K562 (cell line): ENCODE measurements at regions not wholly inside any gene's neighbourhood (a gene's known extent, or its start where the extent isn't known, plus 50 kb on each side); places are given as distances from the start of the nearest gene placed in this dataset.

Experiments used
- ATAC-seq: fragments of 200-7000 bp; cut with Tn5 transposase; 3 replicates; pipeline ENCODE4 v1.9.1; 2020; ENCODE audit warnings: moderate library complexity
- BruUV-seq: library from RNA; stranded (reverse); fragments of 400-500 nt; replicated peaks from 2 replicates; lab custom pipeline; 2021; lab: Mats Ljungman, UMichigan
- CTCF ChIA-PET: fragments of 300-600 bp; formaldehyde crosslinking; extraction: SDS; loops from one replicate; lab custom pipeline; 2021; ENCODE audit warnings: low intra/inter-chr PET ratio; lab: Yijun Ruan, JAX
- POLR2A ChIA-PET: fragments of 300-600, 350-650 bp; sonication (Branson Sonifier 250); formaldehyde crosslinking; extraction: SDS; loops from one replicate; lab custom pipeline; 2021; ENCODE audit warnings: antibody characterized with exemption, inconsistent platforms; lab: Yijun Ruan, JAX
- DNase-seq, 4 experiments: peaks; one replicate each; pipeline versions ENCODE4 v3.0.0 to v3.0.0-alpha.2; 2011 to 2018; ENCODE audit warnings: low spot score in 3 of 4, mixed read lengths in 3 of 4; ENCODE audit errors: extremely low read depth in 1 of 4
- FAIRE-seq: peaks from 2 replicates; lab custom pipeline; 2011; peaks lifted over from hg19 to GRCh38; lab: Jason Lieb, UNC
- H2AFZ ChIP-seq: 2 replicates; pipeline ENCODE4 v1.6.0; 2011; ENCODE audit warnings: low read depth, low read length, control low read depth, inconsistent platforms
- H3K27ac ChIP-seq: fragments of 200-600 bp; 3 replicates; pipeline ENCODE4 v1.8.0; 2011; ENCODE audit warnings: low read depth, mild to moderate bottlenecking, control low read depth, inconsistent platforms, low read length, moderate library complexity, mixed read lengths; ENCODE audit errors: extremely low read depth
- H3K27me3 ChIP-seq, 2 experiments: fragments of 300-600 bp in 1 of 2; 2 replicates in 1 of 2; 3 replicates in 1 of 2; pipeline versions ENCODE4 v1.6.0 to v1.8.0; 2011; ENCODE audit warnings: inconsistent platforms in 2 of 2, low read length in 2 of 2, mild to moderate bottlenecking in 1 of 2, mixed read lengths in 1 of 2, moderate library complexity in 1 of 2; ENCODE audit not compliant: control insufficient read depth in 2 of 2, insufficient read depth in 2 of 2
- H3K36me3 ChIP-seq: fragments of 300-600 bp; 3 replicates; pipeline ENCODE4 v1.8.0; 2011; ENCODE audit warnings: mild to moderate bottlenecking, low read length, inconsistent platforms; ENCODE audit not compliant: control insufficient read depth, insufficient read depth
- H3K4me1 ChIP-seq, 2 experiments: fragments of 200-600 bp in 1 of 2; replicated peaks in 1 of 2; 2 replicates in 1 of 2; 3 replicates in 1 of 2; pipeline versions ENCODE4 v1.5.1 to v1.8.0; 2011; ENCODE audit warnings: inconsistent platforms in 2 of 2, low read length in 2 of 2, mild to moderate bottlenecking in 1 of 2, mixed read lengths in 1 of 2, moderate library complexity in 1 of 2; ENCODE audit not compliant: control insufficient read depth in 2 of 2, insufficient read depth in 2 of 2
- H3K4me2 ChIP-seq: 2 replicates; pipeline ENCODE4 v1.6.1; 2011; ENCODE audit warnings: low read length, control low read depth, inconsistent platforms, mixed read lengths; ENCODE audit not compliant: insufficient read depth
- H3K4me3 ChIP-seq: fragments of 200-600 bp; sonication (generic), shearing (Covaris generic); 2 replicates; pipeline ENCODE4 v1.5.1; 2016; ENCODE audit warnings: control low read depth, inconsistent platforms
- H3K79me2 ChIP-seq: fragments of 200-600 bp; 3 replicates; pipeline ENCODE4 v1.8.0; 2011; ENCODE audit warnings: low read length, inconsistent platforms; ENCODE audit not compliant: control insufficient read depth, insufficient read depth
- H3K9ac ChIP-seq, 2 experiments: 2 replicates each; pipeline versions ENCODE4 v1.6.0 to v1.6.1; 2011; ENCODE audit warnings: low read depth in 2 of 2, low read length in 2 of 2, control low read depth in 1 of 2, inconsistent platforms in 1 of 2, mild to moderate bottlenecking in 1 of 2, mixed read lengths in 1 of 2; ENCODE audit not compliant: insufficient read depth in 1 of 2
- H3K9me1 ChIP-seq: one replicate; pipeline ENCODE4 v1.6.0; 2011; ENCODE audit warnings: inconsistent platforms, mild to moderate bottlenecking, low read length, moderate library complexity; ENCODE audit not compliant: control insufficient read depth, insufficient read depth
- H3K9me3 ChIP-seq: replicated peaks from 2 replicates; pipeline ENCODE4 v1.5.1; 2011; ENCODE audit warnings: low read depth, low read length, inconsistent platforms; ENCODE audit not compliant: control insufficient read depth, insufficient read depth
- H4K20me1 ChIP-seq: replicated peaks from 2 replicates; pipeline ENCODE4 v1.6.1; 2011; ENCODE audit warnings: low read length, inconsistent platforms, mixed read lengths; ENCODE audit not compliant: control insufficient read depth, insufficient read depth
- EP400 ChIP-seq: fragments of 450-650 bp; IDR thresholded peaks from 2 replicates; pipeline ENCODE4 v1.6.1; 2017; ENCODE audit warnings: antibody characterized with exemption, mild to moderate bottlenecking, moderate library complexity
- NEUROD1 ChIP-seq: fragments of 150-350 bp; IDR thresholded peaks from 2 replicates; pipeline ENCODE4 v1.6.1; 2014; ENCODE audit warnings: borderline replicate concordance, low read length, low read depth; ENCODE audit not compliant: partially characterized antibody
- RBBP5 ChIP-seq: fragments of 200-600 bp; sonication (generic); IDR thresholded peaks from 2 replicates; pipeline ENCODE4 v1.6.1; 2012; ENCODE audit warnings: borderline replicate concordance, mild to moderate bottlenecking, low read length, control low read depth, inconsistent platforms; ENCODE audit not compliant: insufficient read depth, poor library complexity, severe bottlenecking
- RNF2 ChIP-seq: sonication (generic); IDR thresholded peaks from 2 replicates; pipeline ENCODE4 v1.6.1; 2016
- TAF9B ChIP-seq: fragments of 450-650 bp; IDR thresholded peaks from 2 replicates; pipeline ENCODE4 v1.6.1; 2018; ENCODE audit warnings: mild to moderate bottlenecking; ENCODE audit not compliant: partially characterized antibody
- ZNF263 ChIP-seq: sonication (generic); formaldehyde crosslinking; IDR thresholded peaks from 2 replicates; pipeline ENCODE4 v1.8.0; 2022; ENCODE audit warnings: mild to moderate bottlenecking, missing genetic modification reagents, borderline replicate concordance
- WGBS: fragments of 100-300 bp; shearing (Covaris generic); methylation state at CpG from one replicate; pipeline ENCODE4 v1.1.6; 2016; ENCODE audit warnings: low coverage, mixed read lengths; ENCODE audit not compliant: insufficient coverage; ENCODE audit errors: missing lambda C conversion rate; 5-methylcytosine and 5-hydroxymethylcytosine counted together
- in situ Hi-C: fragments of 300-500 bp; cut with MboI; formaldehyde crosslinking; loops from 4 replicates; pipeline ENCODE4 v1.15.0; 2018; ENCODE audit warnings: inconsistent platforms, mixed read lengths
- intact Hi-C: fragments of 100-400 bp; cut with micrococcal nuclease; formaldehyde crosslinking; loops from 2 replicates; pipeline ENCODE4 v1.14.2; 2022
- TF ChIP-seq, protein P1 (sequence below): fragments of 250-450 bp; sonication (Bioruptor Pico); IDR thresholded peaks from 2 replicates; pipeline ENCODE4 v1.5.0; 2021
- TF ChIP-seq, protein P2 (sequence below): sonication (generic); formaldehyde crosslinking; IDR thresholded peaks from 2 replicates; pipeline ENCODE4 v1.8.0; 2022; ENCODE audit warnings: mild to moderate bottlenecking, missing genetic modification reagents

DNA sequence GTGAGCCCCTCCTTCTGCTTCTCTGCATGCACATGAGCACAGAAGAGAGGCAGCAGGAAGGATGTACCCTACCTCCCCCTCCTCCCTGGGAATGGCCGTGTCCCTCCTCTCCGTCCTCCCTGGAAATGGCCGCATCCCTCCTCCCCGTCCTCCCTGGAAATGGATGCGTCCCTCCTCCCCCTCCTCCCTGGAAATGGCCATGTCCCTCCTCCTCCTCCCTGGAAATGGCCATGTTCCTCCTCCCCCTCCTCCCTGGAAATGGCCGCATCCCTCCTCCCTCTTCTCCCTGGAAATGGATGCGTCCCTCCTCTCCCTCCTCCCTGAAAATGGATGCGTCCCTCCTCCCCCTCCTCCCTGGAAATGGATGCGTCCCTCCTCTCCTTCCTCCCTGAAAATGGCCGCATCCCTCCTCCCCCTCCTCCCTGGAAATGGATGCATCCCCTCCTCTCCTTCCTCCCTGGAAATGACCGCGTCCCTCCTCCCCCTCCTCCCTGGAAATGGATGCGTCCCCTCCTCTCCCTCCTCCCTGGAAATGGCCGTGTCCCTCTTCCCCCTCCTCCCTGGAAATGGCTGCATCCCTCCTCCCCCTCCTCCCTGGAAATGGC is 428.6 kb downstream of the AACS start:
- intact Hi-C loops, result no loop called here
- Histone ChIP-seq H3K9me3 (no peaks in the 10 kb centered on the region), H3K4me3 (no peak overlapping the region), H3K4me2 (no peak overlapping the region), H3K27ac (no peak overlapping the region), H2AFZ (no peak overlapping the region), H3K9ac (no peak overlapping the region), H3K36me3 (no peaks in the 10 kb centered on the region), H3K9me1 (no peaks in the 10 kb centered on the region), H3K4me1 (no peaks in the 10 kb centered on the region), H3K27me3 (no peaks in the 10 kb centered on the region), H3K79me2 (no peaks in the 10 kb centered on the region), H4K20me1 (no peaks in the 10 kb centered on the region)
- POLR2A ChIA-PET, result no interaction called here
- TF ChIP-seq RBBP5 (no peak), ZNF263 (CRISPR knock-in tag) (peak; percentile 91)
- BruUV-seq, result no TSS peak
- CTCF ChIA-PET, result no interaction called here
- in situ Hi-C loops, result no loop called here
- no CpG with 5 or more reads among the region's 14 CpGs for WGBS
- DNase-seq, result no peak
- FAIRE-seq, result no peak
- no peak for ATAC-seq

DNA sequence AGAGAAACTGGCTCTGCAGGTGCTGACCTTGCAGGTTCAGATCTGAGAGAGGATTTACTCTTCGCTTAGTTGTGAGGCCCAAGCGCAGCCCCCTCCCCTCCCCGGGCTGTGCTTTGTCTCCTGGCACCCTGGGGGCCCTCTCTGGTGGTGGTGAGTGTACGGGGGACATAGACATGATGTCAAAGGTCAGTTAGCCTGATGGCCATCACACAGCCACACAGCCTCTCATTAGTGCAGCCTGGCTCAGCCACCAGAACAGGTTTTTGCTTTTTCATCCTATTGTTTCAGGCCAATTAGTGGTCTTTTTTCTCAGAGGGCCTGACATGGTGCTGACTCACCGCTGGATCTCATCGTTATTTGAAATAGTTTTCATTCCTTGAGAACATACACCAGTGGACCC is 437.9 kb downstream of the AACS start:
- no peaks in the 10 kb centered on the region for H3K9me3 ChIP-seq
- no TSS peak for BruUV-seq

More for the DNA sequence above, 437.9 kb downstream of the AACS start:
- H3K27me3 ChIP-seq, result no peaks in the 10 kb centered on the region
- FAIRE-seq (no peak), DNase-seq (no peak)
- H4K20me1 ChIP-seq, result no peaks in the 10 kb centered on the region
- no peak overlapping the region for H3K4me2 ChIP-seq
- intact Hi-C loops (no loop called here), in situ Hi-C loops (no loop called here)
- H3K36me3 ChIP-seq, result no peaks in the 10 kb centered on the region
- no peak overlapping the region for H2AFZ ChIP-seq
- no peak overlapping the region for H3K9ac ChIP-seq
- TF ChIP-seq RNF2 (no peak), EP400 (no peak), NEUROD1 (no peak), TAF9B (no peak)
- TF ChIP-seq, protein P1, sequence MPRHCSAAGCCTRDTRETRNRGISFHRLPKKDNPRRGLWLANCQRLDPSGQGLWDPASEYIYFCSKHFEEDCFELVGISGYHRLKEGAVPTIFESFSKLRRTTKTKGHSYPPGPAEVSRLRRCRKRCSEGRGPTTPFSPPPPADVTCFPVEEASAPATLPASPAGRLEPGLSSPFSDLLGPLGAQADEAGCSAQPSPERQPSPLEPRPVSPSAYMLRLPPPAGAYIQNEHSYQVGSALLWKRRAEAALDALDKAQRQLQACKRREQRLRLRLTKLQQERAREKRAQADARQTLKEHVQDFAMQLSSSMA (CRISPR knock-in tag), result no peak
- TF ChIP-seq, protein P2, sequence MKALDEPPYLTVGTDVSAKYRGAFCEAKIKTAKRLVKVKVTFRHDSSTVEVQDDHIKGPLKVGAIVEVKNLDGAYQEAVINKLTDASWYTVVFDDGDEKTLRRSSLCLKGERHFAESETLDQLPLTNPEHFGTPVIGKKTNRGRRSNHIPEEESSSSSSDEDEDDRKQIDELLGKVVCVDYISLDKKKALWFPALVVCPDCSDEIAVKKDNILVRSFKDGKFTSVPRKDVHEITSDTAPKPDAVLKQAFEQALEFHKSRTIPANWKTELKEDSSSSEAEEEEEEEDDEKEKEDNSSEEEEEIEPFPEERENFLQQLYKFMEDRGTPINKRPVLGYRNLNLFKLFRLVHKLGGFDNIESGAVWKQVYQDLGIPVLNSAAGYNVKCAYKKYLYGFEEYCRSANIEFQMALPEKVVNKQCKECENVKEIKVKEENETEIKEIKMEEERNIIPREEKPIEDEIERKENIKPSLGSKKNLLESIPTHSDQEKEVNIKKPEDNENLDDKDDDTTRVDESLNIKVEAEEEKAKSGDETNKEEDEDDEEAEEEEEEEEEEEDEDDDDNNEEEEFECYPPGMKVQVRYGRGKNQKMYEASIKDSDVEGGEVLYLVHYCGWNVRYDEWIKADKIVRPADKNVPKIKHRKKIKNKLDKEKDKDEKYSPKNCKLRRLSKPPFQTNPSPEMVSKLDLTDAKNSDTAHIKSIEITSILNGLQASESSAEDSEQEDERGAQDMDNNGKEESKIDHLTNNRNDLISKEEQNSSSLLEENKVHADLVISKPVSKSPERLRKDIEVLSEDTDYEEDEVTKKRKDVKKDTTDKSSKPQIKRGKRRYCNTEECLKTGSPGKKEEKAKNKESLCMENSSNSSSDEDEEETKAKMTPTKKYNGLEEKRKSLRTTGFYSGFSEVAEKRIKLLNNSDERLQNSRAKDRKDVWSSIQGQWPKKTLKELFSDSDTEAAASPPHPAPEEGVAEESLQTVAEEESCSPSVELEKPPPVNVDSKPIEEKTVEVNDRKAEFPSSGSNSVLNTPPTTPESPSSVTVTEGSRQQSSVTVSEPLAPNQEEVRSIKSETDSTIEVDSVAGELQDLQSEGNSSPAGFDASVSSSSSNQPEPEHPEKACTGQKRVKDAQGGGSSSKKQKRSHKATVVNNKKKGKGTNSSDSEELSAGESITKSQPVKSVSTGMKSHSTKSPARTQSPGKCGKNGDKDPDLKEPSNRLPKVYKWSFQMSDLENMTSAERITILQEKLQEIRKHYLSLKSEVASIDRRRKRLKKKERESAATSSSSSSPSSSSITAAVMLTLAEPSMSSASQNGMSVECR (CRISPR knock-in tag), result no peak
- TF ChIP-seq, all 486 proteins: peak for 0
- Histone ChIP-seq H3K27ac (no peak overlapping the region), H3K4me3 (no peak overlapping the region), H3K9me1 (peaks cover 2% of the 10 kb centered on the region), H3K4me1 (no peaks in the 10 kb centered on the region), H3K79me2 (no peaks in the 10 kb centered on the region)
- ATAC-seq, result no peak
- WGBS, result 5% methylated on average over 2 of the region's 6 CpGs
- POLR2A ChIA-PET, result interaction anchor here (1.0 kb wide), 1 partner anchor 20 kb away, joined by 3 read pairs; no protein-coding TSS in a partner anchor
- CTCF ChIA-PET, result no interaction called here
